Right ventricle myocardium superior (tissue), 1 donor: ENCODE measurements at regions not wholly inside any gene's neighbourhood (a gene's known extent, or its start where the extent isn't known, plus 50 kb on each side); places are given as distances from the start of the nearest gene placed in this dataset.

Experiments used
- ATAC-seq: fragments of 200-7000 bp; cut with Tn5 transposase; one replicate; pipeline ENCODE4 v1.9.1; 2020; ENCODE audit warnings: mild to moderate bottlenecking; ENCODE audit not compliant: poor library complexity
- DNase-seq: peaks from one replicate; pipeline ENCODE4 v3.0.0-alpha.2; 2020
- intact Hi-C: fragments of 100-400 bp; cut with DNase I; formaldehyde crosslinking; loops from one replicate; pipeline ENCODE4 v1.11.2; 2022
- donor health status: DM: no; HTN: yes; CAD: no; lungs with severe emphysema.

- DNase-seq (no peak), ATAC-seq (no peak)
- intact Hi-C loops = no loop called here
Measured at GRCh38 chr10:78700816-78701520, 367.8 kb upstream of the ZMIZ1 start.

DNA sequence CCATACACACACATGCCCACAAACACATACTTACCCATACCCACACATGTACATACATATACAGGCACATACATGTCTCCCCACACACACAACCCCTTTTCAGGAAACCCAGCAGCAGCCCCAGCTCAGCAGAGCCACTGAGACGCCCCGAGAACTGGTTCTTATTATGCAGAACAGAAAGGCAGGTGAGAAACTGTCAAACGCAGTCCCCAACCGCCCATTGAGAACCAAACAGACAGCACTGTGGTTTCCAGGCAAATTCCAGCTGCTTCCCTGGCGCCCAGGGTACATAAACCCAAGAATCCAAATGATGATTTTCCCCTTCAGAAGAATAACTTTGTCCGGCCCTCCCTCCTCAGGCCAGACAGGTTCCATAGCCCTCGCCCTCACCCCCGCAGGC, 366.6 kb upstream of the ZMIZ1 start:
- ATAC-seq (no peak), DNase-seq (no peak)
- intact Hi-C loops = no loop called here

DNA sequence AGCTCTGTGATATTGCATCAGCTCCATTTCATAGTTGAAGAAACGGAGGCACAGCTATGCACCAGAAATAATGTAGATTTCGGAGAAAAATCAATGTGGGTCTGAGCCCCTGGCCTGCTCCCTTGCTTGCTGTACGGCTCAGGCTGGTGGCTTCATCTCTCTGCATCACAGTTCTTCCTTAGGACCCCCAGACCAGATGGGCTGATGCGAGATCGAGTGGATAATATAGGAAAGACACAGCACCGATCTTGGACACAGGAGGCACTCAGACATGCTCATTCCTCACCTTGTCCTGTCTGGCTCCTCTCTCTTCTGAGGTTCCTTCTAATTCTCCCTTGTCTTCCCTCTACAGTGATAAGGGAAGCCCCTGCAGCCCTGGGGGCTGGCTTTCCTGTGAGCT, 365.9 kb upstream of the ZMIZ1 start:
- intact Hi-C loops = no loop called here
- no peak for DNase-seq
- no peak for ATAC-seq

GRCh38 chr10:78703593-78703992, 365.2 kb upstream of the ZMIZ1 start:
- no peak for DNase-seq
- ATAC-seq = no peak
- intact Hi-C loops = no loop called here

GRCh38 chr10:78706256-78706655, 362.5 kb upstream of the ZMIZ1 start:
- no peak for ATAC-seq
- intact Hi-C loops = no loop called here
- DNase-seq = no peak

GRCh38 chr10:78706726-78707540, 361.8 kb upstream of the ZMIZ1 start:
- no peak for ATAC-seq
- no peak for DNase-seq
- intact Hi-C loops = no loop called here

GRCh38 chr10:78707745-78708144, 361.0 kb upstream of the ZMIZ1 start:
- ATAC-seq (no peak), DNase-seq (no peak)
- intact Hi-C loops = no loop called here

GRCh38 chr10:78712147-78712546, 356.6 kb upstream of the ZMIZ1 start:
- ATAC-seq (peak; percentile 88), DNase-seq (peak; percentile 59)
- intact Hi-C loops = no loop called here

DNA sequence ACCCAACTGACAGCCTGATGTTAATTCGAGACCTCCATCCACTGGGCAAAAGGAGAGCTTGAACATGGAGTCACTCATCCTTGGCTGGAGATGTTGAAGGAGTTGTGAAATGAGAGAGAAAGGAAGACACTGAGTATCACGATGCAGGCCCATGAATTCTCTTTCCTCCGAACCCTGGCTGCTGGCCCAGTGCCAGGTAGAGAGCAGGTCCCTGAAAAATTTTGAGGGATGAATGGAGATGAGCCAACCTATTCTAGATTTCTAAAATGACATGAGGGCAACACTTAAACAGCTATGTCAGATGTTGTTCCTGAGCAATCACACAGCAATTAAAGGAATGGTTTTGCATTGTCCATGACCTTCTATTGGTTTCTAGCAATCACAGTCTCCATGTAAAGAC, 355.1 kb upstream of the ZMIZ1 start:
- intact Hi-C loops = no loop called here
- no peak for DNase-seq
- no peak for ATAC-seq

DNA sequence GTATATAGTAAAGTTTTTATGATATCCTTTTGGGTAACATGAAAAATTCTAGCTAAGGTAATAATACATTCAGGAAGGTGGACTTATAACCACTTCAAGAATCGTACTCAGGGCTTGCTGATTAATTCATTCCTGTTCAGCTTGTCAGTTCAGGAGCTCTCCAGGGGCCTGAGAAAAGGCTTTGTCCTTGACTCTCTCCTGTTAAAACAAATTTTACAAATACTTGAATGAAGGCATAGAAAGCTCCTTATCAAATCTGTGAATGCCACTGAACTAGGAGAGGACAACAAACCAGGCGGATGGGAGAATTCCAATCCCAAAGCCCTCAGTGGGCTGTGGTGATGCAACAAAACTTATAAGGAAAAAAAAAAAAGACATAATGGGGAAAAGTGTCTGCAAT, 354.5 kb upstream of the ZMIZ1 start:
- DNase-seq (no peak), ATAC-seq (no peak)
- intact Hi-C loops = no loop called here

GRCh38 chr10:78715435-78715834, 353.3 kb upstream of the ZMIZ1 start:
- intact Hi-C loops = no loop called here

GRCh38 chr10:78716043-78716660, 352.6 kb upstream of the ZMIZ1 start:
- ATAC-seq (no peak), DNase-seq (no peak)
- intact Hi-C loops = no loop called here

More at GRCh38 chr10:78715435-78715834, 353.3 kb upstream of the ZMIZ1 start:
- ATAC-seq = no peak
- no peak for DNase-seq

DNA sequence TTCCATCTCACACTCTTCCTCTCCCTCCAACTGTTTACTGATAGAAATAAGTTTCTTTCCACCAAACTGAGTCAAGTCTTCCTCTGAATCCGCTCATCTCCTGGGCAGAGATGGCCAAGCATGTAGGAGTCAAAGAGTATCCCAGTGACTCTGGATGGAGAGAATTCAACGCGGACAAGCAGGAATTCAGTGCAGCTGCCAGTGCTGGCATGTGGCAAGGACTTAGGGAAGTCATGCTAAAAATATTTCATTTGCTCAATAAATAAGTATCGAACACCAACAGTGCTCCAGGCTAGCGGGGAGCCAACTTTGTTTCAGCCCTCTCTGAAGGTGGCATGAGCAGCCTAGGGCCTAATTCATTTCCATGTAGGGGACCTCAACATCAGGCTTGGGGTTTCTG, 351.6 kb upstream of the ZMIZ1 start:
- intact Hi-C loops = no loop called here
- no peak for DNase-seq
- peak; percentile 82 for ATAC-seq

DNA sequence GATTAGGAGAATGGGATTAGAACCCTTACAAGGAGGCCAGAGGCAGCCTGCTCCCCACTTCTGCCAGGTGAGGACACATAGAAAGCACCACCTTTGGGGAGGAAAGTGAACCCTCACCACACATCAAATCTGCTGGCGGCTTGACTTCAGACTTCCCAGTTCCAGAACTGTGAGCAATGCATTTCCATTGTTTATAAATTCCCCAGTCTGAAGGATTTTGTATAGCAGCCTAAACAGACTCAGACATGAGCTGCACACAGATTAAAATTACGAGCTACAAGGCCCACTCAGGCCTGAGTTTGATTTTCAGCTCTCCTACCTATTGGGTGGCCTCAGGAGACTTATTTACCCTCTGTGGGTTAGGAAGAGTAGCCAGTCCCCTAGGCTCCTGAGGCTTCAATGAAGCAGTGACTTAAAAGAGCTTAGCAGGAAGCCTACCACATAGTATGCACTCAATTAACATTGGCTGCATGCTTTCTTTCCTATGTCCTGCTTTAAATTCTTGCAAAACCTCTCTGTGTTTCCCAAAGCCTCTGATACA, 350.7 kb upstream of the ZMIZ1 start:
- ATAC-seq (no peak), DNase-seq (no peak)
- intact Hi-C loops = no loop called here

DNA sequence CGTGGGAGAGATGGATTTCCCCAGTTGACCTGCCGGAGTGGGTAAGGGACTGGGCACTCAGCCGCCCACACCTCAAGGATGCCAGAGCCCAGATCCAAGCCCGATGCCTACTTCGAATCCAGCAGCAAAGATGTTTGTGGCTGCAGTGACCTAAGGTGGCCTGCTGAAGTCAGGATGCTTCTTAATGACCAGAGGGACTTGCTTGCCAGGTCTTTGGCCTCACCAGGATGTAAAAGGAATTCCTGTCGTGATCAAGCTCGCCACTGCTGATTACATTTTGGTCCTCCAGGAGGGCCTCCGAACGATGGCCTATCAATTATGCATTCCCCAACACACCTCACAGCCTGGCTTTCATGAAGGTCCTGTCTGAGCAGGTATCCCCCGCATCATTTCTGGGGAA, 349.5 kb upstream of the ZMIZ1 start:
- intact Hi-C loops = no loop called here
- no peak for ATAC-seq
- no peak for DNase-seq

GRCh38 chr10:78720091-78720490, 348.7 kb upstream of the ZMIZ1 start:
- intact Hi-C loops = no loop called here
- DNase-seq (no peak), ATAC-seq (no peak)

GRCh38 chr10:78721231-78721630, 347.5 kb upstream of the ZMIZ1 start:
- no peak for ATAC-seq
- intact Hi-C loops = no loop called here
- no peak for DNase-seq

GRCh38 chr10:78724846-78725245, 343.9 kb upstream of the ZMIZ1 start:
- ATAC-seq = no peak
- no peak for DNase-seq
- intact Hi-C loops = no loop called here

GRCh38 chr10:78726171-78726570, 342.6 kb upstream of the ZMIZ1 start:
- DNase-seq (no peak), ATAC-seq (no peak)
- intact Hi-C loops = no loop called here

DNA sequence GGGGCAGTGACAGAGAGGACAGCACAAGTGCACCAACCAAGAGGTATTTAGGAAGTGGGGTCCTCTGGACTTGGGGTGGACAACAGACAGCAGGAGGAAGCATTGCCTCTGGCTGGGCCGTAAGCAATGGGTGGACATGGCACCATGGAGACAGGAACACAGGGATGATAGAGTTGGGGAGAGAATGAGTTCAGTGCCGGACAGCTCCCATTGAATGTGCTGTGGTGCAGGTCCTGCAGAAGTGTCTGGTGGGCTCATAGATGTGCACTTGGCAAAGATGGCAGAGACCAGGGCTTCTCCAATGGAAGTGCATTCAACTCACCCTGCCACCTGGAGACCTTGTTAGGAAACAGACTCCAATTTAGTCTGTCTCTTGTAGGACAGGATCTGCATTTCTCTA, 341.5 kb upstream of the ZMIZ1 start:
- ATAC-seq (peak; percentile 13), DNase-seq (no peak)
- intact Hi-C loops = no loop called here
